ENCODE measurements at regions not wholly inside any gene's neighbourhood (a gene's known extent, or its start where the extent isn't known, plus 50 kb on each side); places are given as distances from the start of the nearest gene placed in this dataset.
A peak's percentile ranks its signal among the peaks of the same experiment; 100 is the strongest.
"Not testable (repeated sequence)": the region's sequence is repeated elsewhere in the genome, so short reads cannot be mapped to it uniquely, and the experiment has no call there.

- DNase-seq (ENCODE audit: low read depth), result no peak
Measured at GRCh38 chr5:112472614-112473013, 53.5 kb upstream of the EPB41L4A start.

DNA sequence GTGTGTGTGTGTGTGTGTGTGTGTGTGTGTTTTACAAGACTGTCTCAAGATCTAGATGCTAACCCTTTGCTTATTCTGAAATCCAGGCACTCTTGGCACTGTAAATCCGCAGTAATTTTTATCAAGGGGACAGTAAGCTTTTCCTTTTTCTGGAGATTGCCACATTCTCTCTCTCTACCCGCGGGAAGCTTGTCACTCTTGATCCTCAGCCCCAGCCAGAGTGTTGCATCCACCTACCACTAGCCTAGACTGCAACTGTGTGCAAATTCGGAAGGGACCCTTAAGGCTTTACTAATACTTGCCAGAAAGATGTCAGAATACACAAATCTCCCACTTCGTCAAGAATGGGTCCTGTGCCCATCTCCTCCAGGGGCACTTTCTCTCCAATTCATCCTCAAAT, 54.9 kb upstream of the EPB41L4A start:
- DNase-seq (ENCODE audit: low read depth), result no peak

DNA sequence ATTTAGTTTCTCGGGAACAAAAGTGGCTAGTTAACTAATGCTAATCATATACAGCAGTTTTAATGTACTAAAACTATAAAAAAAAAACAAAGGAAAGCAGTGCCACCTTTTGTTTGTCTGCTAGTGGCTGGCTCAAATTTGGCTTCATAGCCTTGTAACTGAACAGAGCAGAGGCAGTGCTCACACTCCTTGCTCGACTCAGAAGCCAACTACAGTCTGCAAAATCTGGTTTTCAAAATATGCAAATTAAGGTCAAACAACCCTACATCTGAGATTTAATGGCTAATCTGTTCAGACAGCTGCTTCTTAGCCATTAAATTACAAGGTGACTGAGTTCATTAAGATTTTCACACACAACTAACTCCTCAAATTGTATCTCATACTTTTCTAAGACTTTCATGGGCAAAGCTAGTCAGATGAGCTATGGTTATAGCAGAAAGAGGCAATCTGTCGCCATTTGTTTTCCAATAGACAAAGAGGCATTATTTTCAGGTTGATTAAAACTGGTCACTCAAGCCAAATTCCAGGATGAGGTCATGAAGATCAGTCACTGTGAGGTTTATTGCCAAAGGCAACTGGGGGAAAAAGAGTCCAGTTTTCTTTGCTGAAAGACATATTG, 56.8 kb upstream of the EPB41L4A start:
- peak; percentile 21 for DNase-seq (ENCODE audit: low read depth)

GRCh38 chr5:112479418-112479817, 60.3 kb upstream of the EPB41L4A start:
- DNase-seq (ENCODE audit: low read depth), result no peak

GRCh38 chr5:112480501-112480900, 61.4 kb upstream of the EPB41L4A start:
- no peak for DNase-seq (ENCODE audit: low read depth)

DNA sequence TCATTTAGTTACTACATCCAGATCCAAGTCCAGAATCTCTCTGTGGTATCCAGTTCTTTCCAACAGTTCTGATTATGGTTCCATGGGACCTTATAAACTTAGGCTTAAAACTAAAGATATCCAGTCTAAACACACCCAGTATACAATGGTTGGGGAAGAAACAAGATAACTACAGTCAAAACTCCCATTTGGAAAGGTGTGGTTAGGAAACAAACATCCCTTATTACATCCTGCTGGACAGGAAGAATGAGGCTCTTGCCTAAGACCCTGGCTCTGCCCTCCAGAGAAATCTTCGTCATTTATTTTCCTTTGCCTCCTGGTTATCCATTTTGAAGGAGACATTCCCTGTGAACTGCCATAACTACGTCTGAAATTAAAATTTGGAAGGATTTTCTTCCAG, 64.6 kb upstream of the EPB41L4A start:
- DNase-seq (ENCODE audit: low read depth), result no peak

DNA sequence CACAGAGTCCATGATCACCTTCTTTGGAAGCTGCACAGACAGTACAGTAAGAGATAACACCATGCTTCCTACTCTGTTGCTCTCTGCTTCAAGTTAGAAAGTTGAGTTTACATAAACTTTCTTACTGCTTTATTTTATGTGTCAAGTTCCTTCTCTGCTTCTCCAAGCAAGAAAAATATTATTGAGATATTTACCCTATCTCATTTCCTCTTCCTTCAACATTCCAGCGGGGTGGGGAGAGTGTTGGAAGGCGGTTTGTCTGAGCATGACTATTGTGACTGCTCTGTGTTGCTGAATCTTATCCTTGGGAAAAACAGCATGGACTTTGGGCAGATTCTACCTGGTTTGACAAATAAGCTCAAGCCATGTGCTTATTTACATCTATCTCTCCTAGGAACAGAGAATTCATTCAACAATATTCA, 66.9 kb upstream of the EPB41L4A start:
- no peak for DNase-seq (ENCODE audit: low read depth)

DNA sequence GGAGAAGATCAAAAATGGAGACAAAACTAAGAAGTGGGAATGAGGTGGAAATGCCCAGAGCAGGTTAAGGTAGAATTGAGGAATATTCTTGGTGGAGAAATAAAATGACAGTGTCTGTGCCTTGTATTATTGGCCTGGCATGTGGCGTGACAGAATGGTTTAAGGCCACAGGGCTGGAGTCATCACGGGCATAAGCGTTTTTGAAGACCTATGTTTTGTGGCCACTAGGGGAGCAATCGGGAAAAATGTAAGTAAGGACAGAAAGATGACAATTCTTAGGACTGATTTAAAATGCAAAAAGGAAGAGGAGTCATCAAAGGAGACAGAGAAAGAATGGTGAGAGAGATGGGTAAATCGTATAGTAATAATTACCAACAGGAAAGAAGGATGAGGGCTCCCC, 72.2 kb upstream of the EPB41L4A start:
- DNase-seq (ENCODE audit: low read depth), result peak; percentile 30

- DNase-seq (ENCODE audit: low read depth), result peak; percentile 50
Measured at GRCh38 chr5:112492291-112492690, 73.2 kb upstream of the EPB41L4A start.

DNA sequence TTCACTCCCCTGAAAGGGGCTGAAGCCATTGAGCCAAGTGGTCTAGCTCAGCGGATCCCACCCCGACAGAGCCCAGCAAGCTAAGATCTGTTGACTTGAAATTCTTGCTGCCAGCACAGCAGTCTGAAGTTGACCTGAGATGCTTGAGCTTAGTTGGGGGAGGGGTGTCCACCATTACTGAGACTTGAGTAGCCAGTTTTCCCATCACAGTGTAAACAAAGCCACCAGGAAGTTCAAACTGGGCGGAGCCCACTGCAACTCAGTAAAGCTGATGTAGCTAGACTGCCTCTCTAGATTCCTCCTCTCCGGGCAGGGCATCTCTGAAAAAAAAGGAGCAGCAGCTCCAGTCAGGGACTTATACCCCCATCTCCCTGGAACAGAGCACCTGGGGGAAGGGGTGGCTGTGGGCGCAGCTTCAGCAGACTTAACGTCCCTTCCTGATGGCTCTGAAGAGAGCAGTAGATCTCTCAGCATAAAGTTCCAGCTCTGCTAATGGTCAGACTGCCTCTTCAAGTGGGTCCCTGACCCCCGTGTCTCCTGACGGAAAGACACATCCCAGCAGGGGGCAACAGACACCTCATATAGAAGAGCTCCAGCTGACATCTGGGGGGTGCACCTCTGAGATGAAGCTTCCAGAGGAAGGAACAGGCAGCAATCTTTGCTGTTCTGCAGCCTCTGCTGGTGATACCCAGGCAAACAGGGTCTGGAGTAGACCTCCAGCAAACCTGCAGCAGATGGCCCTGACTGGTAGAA, 84.8 kb upstream of the EPB41L4A start:
- DNase-seq (ENCODE audit: low read depth), result not testable (repeated sequence)

GRCh38 chr5:112509097-112509496, 90.0 kb upstream of the EPB41L4A start:
- DNase-seq (ENCODE audit: low read depth), result not testable (repeated sequence)

DNA sequence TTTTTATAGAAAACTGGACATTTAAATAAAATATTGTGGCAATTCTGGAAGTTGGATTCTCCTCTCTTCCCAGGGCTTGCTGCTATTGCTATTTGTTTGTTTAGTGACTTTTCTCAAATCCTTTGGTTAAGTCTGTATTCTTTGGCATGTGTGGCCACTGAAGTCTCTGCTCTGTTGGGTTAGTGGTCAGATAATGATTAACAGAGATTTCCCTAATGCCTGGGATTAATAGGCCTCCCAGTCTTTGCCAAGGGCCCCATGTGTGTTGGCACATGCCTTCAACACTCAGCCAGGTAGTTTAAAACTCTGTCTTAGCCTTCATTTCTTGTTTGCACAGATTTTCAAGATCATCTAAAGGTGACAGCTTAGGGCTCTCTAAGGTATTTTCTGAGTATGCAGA, 92.8 kb upstream of the EPB41L4A start:
- DNase-seq (ENCODE audit: low read depth), result no peak

DNA sequence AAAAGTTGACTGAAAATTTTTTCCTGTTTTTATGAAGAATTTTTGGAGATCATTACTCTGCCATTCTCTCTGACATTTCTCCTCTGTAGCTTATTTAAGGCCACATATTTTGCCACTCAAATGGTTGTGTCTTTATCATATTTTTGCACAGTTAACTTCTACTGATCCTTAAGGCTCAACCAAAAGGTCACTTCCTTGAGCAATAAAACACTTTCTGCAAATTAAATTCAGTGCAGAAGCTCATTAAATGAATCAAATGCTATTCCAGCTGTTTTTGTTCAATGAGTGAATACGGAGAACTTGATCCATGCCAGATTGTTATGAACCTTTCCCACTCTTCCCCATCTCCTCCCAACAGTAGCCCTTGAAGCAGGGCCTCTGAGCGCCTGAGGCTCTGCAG, 93.8 kb upstream of the EPB41L4A start:
- DNase-seq (ENCODE audit: low read depth), result no peak

GRCh38 chr5:112514111-112514510, 95.0 kb upstream of the EPB41L4A start:
- DNase-seq (ENCODE audit: low read depth), result no peak

DNA sequence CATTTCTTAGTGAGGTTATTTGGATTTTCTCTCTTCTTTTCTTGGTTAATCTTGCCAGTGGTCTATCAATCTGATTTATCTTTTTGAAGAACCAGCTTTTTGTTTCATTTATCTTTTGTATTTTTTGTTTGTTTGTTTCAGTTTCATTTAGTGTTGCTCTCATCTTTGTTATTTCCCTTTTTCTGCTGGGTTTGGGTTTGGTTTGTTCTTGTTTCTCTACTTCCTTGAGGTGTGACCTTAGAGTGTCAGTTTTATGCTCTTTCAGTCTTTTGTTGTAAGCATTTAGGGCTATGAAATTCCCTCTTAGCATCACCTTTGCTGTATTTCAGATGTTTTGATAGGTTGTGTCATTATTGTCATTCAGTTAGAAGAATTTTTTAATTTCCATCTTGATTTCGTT, 101.4 kb upstream of the EPB41L4A start:
- not testable (repeated sequence) for DNase-seq (ENCODE audit: low read depth)

DNA sequence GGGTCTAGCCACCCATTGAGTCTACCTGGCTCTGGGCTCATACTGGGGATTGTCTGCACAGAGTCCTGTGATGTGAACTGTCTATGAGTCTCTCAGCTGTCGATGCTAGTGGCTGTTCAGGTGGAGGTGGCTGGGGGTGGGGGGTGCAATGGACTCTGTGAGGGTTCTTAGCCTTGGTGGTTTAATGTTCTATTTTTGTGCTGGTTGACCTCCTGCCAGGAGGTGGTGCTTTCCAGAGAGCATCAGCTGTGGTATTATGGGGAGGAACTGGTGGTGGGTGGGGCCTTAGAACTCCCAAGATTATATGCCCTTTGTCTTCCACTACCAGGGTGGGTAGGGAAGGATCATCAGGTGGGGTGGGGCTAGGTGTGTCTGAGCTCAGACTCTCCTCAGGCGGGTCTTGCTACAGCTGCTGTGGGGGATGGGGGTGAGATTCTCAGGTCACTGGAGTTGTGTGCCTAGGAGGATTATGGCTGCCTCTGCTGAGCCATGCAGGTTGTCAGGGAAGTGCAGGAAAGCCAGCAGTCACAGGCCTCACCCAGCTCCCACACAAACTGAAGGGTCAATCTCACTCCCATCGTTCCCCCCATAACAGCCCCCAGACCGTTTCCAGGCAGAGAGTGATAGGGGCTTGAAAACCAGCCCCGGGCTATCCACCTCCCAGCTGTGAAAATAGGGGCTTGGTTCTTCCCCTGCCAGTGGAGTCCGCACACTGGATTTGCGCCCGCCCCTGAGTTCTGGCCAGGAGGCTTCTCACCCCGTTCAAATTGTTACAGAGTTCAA, 104.0 kb upstream of the EPB41L4A start:
- DNase-seq (ENCODE audit: low read depth), result not testable (repeated sequence)

DNA sequence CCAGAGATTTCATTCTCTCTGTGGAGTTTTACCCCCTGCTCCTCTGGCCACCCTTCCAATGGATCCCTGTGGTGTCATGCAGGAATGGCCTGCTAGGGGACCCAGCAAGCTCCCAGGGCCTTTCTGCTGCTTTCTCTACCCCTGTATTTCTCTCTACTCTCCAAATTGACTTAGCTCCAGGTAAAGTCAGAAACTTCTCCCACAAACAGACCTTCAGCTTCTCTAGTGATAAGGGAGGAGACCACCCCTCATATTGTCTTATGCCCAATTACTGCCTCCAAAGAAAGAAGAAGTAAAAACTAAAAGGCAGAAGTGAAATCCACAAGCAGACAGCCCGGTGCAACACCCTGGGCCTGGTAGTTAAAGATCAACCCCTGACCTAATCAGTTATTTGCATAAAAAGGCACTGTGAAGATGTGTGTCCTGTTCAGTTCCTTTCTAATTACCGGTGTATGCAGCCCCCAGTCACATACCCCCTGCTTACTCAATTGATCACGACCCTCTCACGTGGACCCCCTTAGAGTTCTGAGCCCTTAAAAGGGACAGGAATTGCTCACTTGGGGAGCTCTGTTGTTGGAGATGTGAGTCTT, 104.7 kb upstream of the EPB41L4A start:
- DNase-seq (ENCODE audit: low read depth), result not testable (repeated sequence)

DNA sequence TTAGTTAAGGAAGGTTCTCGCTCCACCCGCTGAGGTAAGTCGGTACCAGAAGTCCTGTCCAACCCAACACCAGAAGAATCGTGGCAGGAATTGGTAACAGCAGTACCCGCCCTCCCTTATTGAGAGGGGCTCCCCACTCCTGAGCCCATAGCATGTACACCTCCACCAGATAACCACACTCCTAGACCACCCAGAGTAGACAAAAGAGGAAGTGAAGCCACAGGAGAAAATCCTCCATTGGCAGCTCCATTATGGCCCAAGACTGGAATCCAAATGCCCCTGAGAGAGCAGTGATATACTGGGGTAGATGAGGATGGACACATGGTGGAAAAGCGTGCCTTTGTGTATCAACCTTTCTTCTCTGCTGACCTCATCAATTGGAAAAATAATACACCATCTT, 106.1 kb upstream of the EPB41L4A start:
- no peak for DNase-seq (ENCODE audit: low read depth)

DNA sequence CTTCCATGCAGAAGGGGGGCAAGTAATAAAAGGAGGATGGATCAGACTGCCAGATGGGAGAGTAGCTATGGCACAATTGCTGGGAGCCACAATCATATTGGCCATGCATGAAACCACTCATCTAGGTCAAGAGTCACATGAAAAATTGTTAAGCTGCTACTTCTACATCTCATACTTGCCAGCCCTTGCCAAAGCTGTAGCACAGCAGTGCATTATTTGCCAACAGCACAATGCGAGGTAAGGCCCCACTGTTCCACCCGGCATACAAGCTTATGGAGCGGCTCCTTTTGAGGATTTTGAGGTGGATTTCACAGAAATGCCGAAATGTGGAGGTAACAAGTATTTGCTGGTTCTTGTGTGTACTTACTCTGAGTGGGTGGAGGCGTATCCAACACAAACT, 109.9 kb upstream of the EPB41L4A start:
- no peak for DNase-seq (ENCODE audit: low read depth)

GRCh38 chr5:112529525-112529924, 110.4 kb upstream of the EPB41L4A start:
- DNase-seq (ENCODE audit: low read depth), result no peak

DNA sequence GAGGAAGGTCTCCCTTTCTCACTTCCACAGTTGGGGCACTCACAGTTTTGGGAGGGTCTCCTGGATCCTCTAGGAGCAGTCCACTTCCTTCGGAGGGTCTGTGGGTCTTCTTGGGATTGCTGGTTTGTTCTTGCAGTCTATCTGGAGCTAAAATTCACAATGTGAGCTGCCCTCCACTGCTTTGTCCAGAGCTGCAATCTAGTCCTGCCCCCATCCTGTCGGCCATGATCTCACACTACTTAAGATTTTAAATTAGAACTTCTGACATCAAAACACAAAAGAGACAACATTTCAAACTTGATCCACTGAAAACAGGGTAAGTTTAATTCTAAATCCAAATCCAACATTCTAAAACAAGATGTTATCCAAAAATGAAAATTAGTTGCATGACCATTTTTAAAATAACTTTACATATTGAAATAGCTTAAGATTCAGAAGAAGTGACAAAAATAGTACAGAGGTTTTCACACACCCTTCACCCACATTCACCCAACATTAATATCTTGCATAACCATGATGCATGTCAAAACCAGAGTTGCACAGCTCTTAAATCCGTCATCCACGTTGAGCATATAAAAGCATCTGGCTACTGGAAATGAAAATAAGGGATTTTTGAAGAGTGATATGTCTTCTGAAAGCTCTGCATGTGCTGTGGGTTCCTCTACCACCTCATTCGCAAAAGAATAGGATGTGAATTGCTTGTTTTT, 113.7 kb upstream of the EPB41L4A start:
- DNase-seq (ENCODE audit: low read depth), result no peak

DNA sequence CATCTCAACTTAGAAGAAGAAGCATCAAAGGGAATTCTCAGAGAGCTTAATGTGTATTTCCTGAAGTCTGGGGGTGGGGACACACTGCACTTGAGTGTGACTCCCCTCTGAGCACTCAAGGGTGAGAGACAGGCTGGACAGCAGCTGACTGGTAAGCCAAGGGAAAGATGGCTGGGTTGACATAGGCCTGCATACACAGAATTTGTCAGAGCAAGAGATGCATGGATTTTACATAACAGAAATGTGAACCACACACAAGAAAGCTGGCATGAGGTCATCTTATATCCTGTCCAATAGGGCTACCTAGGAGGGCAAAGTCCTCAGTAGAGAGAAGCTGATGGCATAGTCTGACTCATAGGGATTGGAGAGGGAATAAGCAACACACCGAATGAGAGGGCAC, 114.3 kb upstream of the EPB41L4A start:
- DNase-seq (ENCODE audit: low read depth), result no peak
